ENCODE measurements at regions not wholly inside any gene's neighbourhood (a gene's known extent, or its start where the extent isn't known, plus 50 kb on each side); places are given as distances from the start of the nearest gene placed in this dataset.

DNA sequence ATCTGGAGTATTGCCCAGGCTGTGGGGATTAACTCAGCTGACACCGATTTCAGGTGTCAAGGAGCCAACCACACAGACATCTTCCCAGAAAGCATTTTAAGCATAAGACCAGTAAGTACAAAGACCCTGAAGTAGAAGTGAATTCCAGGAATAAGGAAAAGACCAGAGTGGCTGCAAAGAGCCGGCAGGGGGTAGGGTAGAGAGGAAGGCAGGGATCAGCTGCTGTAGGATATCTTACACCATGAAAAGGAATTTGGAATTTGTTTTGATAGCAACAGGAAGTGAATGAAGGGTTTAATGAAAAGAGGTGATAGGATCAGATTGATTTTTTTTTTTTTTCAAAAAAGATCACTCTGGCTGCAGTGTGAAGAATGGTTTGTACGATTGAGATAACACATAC lies 113.6 kb upstream of the PPARGC1A start:
- Mint-ChIP-seq H3K27ac (no peak overlapping the region), H3K4me3 (no peak overlapping the region), H3K9me3 (no peaks in the 10 kb centered on the region), H3K36me3 (ENCODE audit: low read depth) (no peaks in the 10 kb centered on the region), H3K27me3 (no peaks in the 10 kb centered on the region), H3K4me1 (ENCODE audit: low read depth) (no peaks in the 10 kb centered on the region)
- ChIA-PET CTCF (no interaction called here), POLR2A (no interaction called here)
- TF ChIP-seq, protein P1, sequence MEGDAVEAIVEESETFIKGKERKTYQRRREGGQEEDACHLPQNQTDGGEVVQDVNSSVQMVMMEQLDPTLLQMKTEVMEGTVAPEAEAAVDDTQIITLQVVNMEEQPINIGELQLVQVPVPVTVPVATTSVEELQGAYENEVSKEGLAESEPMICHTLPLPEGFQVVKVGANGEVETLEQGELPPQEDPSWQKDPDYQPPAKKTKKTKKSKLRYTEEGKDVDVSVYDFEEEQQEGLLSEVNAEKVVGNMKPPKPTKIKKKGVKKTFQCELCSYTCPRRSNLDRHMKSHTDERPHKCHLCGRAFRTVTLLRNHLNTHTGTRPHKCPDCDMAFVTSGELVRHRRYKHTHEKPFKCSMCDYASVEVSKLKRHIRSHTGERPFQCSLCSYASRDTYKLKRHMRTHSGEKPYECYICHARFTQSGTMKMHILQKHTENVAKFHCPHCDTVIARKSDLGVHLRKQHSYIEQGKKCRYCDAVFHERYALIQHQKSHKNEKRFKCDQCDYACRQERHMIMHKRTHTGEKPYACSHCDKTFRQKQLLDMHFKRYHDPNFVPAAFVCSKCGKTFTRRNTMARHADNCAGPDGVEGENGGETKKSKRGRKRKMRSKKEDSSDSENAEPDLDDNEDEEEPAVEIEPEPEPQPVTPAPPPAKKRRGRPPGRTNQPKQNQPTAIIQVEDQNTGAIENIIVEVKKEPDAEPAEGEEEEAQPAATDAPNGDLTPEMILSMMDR (IDR thresholded peaks at IDR 0.05): no peak
- DNase-seq: no peak
- intact Hi-C loops (cut with micrococcal nuclease): no loop called here
- ATAC-seq: no peak

DNA sequence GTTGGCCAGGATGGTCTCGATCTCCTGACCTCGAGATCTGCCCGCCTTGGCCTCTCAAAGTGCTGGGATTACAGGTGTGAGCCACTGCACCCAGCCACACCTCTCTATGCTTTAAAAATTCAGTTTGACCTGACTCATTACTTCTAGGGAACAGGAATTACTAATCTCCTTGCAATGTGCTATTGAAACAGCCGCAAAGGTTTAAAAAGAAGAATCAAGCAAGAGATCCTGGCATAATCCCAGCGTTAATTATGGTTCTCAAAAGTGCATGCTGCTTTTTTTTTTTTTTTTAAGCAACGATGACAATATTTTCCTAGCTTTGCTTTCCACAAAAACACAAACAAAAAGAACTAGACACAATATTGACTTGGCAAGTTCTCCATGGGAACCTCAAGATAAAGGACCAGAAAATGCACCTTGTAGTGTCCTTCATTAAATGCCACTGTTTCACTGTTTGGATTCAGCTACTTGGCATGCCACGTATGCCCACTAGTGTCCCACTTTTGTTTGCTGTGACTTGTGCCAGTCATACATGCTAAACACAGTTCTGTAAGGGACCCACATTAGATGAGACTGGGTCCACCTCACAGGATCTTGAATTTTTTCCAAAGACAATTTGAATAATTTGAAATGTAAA lies 112.6 kb upstream of the PPARGC1A start:
- H3K9me3 Mint-ChIP-seq: no peaks in the 10 kb centered on the region
- H3K27ac Mint-ChIP-seq: no peak overlapping the region
- no peak for ATAC-seq
- TF ChIP-seq, protein P1 (IDR thresholded peaks at IDR 0.05): no peak
- no peak overlapping the region for H3K4me3 Mint-ChIP-seq
- H3K36me3 Mint-ChIP-seq (ENCODE audit: low read depth): no peaks in the 10 kb centered on the region
- intact Hi-C loops (cut with micrococcal nuclease): no loop called here
- ChIA-PET POLR2A (no interaction called here), CTCF (interaction anchor here (0.7 kb wide), 1 partner anchor 246 kb away, joined by 3 read pairs; no protein-coding TSS in a partner anchor)
- H3K27me3 Mint-ChIP-seq: no peaks in the 10 kb centered on the region
- no peaks in the 10 kb centered on the region for H3K4me1 Mint-ChIP-seq (ENCODE audit: low read depth)
- no peak for DNase-seq

DNA sequence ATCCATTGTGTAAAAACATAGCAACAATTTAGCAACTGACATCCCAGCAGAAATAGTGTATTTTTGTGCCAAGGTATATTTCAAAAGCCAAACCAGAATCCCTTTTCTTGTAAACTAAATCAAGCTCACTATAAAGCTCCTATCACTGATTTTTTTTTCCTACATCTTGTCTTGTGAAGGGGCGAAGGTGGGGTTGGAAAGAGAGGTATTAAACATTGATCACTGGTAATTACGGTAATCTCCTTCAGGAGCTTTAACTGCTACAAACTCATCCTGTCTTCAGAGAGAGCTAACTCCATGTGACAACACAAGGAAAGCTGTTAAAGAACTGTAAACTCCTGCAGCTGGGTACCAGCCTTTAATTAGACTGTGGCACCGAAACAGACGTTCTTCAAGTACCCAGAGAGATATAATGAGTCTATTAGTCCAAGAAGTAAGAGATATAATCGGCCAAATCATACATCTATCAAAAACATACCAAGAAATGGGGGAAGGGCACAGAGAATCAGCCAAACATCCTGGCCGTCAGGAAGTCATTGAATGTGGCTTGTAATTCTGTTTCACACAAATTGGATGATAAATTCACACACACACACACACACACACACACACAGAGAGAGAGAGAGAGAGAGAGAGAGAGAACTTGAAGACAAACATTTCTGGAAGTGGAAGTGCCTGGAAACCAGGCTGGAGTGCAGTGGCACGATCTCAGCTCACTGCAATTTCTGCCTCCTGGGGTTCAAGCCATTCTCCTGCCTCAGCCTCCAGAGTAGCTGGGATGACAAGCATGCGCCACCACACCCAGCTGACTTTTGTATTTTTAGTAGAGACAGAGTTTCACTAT lies 111.9 kb upstream of the PPARGC1A start:
- DNase-seq (no peak), ATAC-seq (no peak)
- ChIA-PET POLR2A (no interaction called here), CTCF (interaction anchor here (0.7 kb wide), 1 partner anchor 245 kb away, joined by 3 read pairs; no protein-coding TSS in a partner anchor)
- H3K36me3 Mint-ChIP-seq (ENCODE audit: low read depth): no peaks in the 10 kb centered on the region
- no peak overlapping the region for H3K27ac Mint-ChIP-seq
- intact Hi-C loops (cut with micrococcal nuclease): no loop called here
- TF ChIP-seq, protein P1 (IDR thresholded peaks at IDR 0.05): no peak
- no peaks in the 10 kb centered on the region for H3K27me3 Mint-ChIP-seq
- no peak overlapping the region for H3K4me3 Mint-ChIP-seq
- no peaks in the 10 kb centered on the region for H3K9me3 Mint-ChIP-seq
- no peaks in the 10 kb centered on the region for H3K4me1 Mint-ChIP-seq (ENCODE audit: low read depth)

DNA sequence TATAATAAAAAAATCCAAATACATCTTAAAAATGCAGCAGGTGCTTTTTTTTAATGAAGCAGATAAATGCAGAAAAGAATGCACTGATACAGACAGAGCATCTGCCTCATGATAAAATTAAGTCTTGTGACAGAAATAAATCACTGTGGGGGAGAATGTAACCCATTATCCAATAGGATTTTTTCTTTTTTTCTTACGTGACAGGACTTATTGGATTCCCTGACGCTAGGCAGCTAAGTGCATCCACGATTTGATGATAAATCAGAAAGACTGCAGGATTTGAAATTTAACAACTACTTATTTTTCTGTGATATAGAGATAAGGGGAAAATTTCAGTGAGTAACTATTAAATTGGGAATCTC lies 110.6 kb upstream of the PPARGC1A start:
- TF ChIP-seq, protein P1 (IDR thresholded peaks at IDR 0.05): no peak
- no peaks in the 10 kb centered on the region for H3K36me3 Mint-ChIP-seq (ENCODE audit: low read depth)
- intact Hi-C loops (cut with micrococcal nuclease): no loop called here
- DNase-seq (no peak), ATAC-seq (no peak)
- no peaks in the 10 kb centered on the region for H3K9me3 Mint-ChIP-seq
- H3K27ac Mint-ChIP-seq: no peak overlapping the region
- no peaks in the 10 kb centered on the region for H3K27me3 Mint-ChIP-seq
- no peak overlapping the region for H3K4me3 Mint-ChIP-seq
- ChIA-PET CTCF (interaction anchor here (0.7 kb wide), 1 partner anchor 1583 kb away, joined by 3 read pairs; no protein-coding TSS in a partner anchor), POLR2A (no interaction called here)
- H3K4me1 Mint-ChIP-seq (ENCODE audit: low read depth): no peaks in the 10 kb centered on the region
